ENCODE measurements at regions not wholly inside any gene's neighbourhood (a gene's known extent, or its start where the extent isn't known, plus 50 kb on each side); places are given as distances from the start of the nearest gene placed in this dataset.

- Histone ChIP-seq H3K4me1 (ENCODE audit: control insufficient read depth, insufficient read depth, low read length) (no peaks in the 10 kb centered on the region), H3K27ac (ENCODE audit: low read length) (no peak overlapping the region), H3K9me3 (ENCODE audit: control insufficient read depth, low read length) (no peaks in the 10 kb centered on the region), H3K4me3 (ENCODE audit: low read length) (no peak overlapping the region), H3K27me3 (ENCODE audit: control insufficient read depth, insufficient read depth) (no peaks in the 10 kb centered on the region)
- DNase-seq, result no peak
- no peak for ATAC-seq
- 78% methylated on average over 2 of the region's 2 CpGs for WGBS
- intact Hi-C loops (cut with DNase I), result no loop called here
Measured at GRCh38 chr6:97866616-97867015, 583.6 kb upstream of the MMS22L start.

- Histone ChIP-seq H3K4me1 (ENCODE audit: control insufficient read depth, insufficient read depth, low read length) (no peaks in the 10 kb centered on the region), H3K27me3 (ENCODE audit: control insufficient read depth, insufficient read depth) (no peaks in the 10 kb centered on the region), H3K4me3 (ENCODE audit: low read length) (no peak overlapping the region), H3K9me3 (ENCODE audit: control insufficient read depth, low read length) (no peaks in the 10 kb centered on the region), H3K27ac (ENCODE audit: low read length) (no peak overlapping the region)
- 47% methylated on average over 2 of the region's 2 CpGs for WGBS
- ATAC-seq (no peak), DNase-seq (no peak)
- intact Hi-C loops (cut with DNase I), result no loop called here
Measured at GRCh38 chr6:97867177-97867576, 584.2 kb upstream of the MMS22L start.

GRCh38 chr6:97870273-97870672 is 587.3 kb upstream of the MMS22L start:
- Histone ChIP-seq H3K27ac (ENCODE audit: low read length) (no peak overlapping the region), H3K27me3 (ENCODE audit: control insufficient read depth, insufficient read depth) (no peaks in the 10 kb centered on the region), H3K9me3 (ENCODE audit: control insufficient read depth, low read length) (no peaks in the 10 kb centered on the region), H3K4me3 (ENCODE audit: low read length) (no peak overlapping the region), H3K4me1 (ENCODE audit: control insufficient read depth, insufficient read depth, low read length) (no peaks in the 10 kb centered on the region)
- 0% methylated on average over 1 of the region's 1 CpG for WGBS
- intact Hi-C loops (cut with DNase I), result no loop called here
- ATAC-seq (no peak), DNase-seq (no peak)

GRCh38 chr6:97876711-97877110 is 593.7 kb upstream of the MMS22L start:
- ATAC-seq, result no peak
- H3K4me3 ChIP-seq (ENCODE audit: low read length), result no peak overlapping the region
- H3K9me3 ChIP-seq (ENCODE audit: control insufficient read depth, low read length), result no peaks in the 10 kb centered on the region
- H3K27me3 ChIP-seq (ENCODE audit: control insufficient read depth, insufficient read depth), result no peaks in the 10 kb centered on the region
- H3K4me1 ChIP-seq (ENCODE audit: control insufficient read depth, insufficient read depth, low read length), result no peaks in the 10 kb centered on the region
- intact Hi-C loops (cut with DNase I), result no loop called here
- 84% methylated on average over 3 of the region's 3 CpGs for WGBS
- no peak for DNase-seq
- no peak overlapping the region for H3K27ac ChIP-seq (ENCODE audit: low read length)

GRCh38 chr6:97882755-97883154 is 599.7 kb upstream of the MMS22L start:
- Histone ChIP-seq H3K27ac (ENCODE audit: low read length) (no peak overlapping the region), H3K4me1 (ENCODE audit: control insufficient read depth, insufficient read depth, low read length) (no peaks in the 10 kb centered on the region), H3K27me3 (ENCODE audit: control insufficient read depth, insufficient read depth) (no peaks in the 10 kb centered on the region), H3K4me3 (ENCODE audit: low read length) (no peak overlapping the region), H3K9me3 (ENCODE audit: control insufficient read depth, low read length) (no peaks in the 10 kb centered on the region)
- DNase-seq, result no peak
- ATAC-seq, result no peak
- 83% methylated on average over 3 of the region's 3 CpGs for WGBS
- intact Hi-C loops (cut with DNase I), result no loop called here

- Histone ChIP-seq H3K4me3 (ENCODE audit: low read length) (no peak overlapping the region), H3K27ac (ENCODE audit: low read length) (no peak overlapping the region), H3K9me3 (ENCODE audit: control insufficient read depth, low read length) (no peaks in the 10 kb centered on the region), H3K4me1 (ENCODE audit: control insufficient read depth, insufficient read depth, low read length) (no peaks in the 10 kb centered on the region), H3K27me3 (ENCODE audit: control insufficient read depth, insufficient read depth) (no peaks in the 10 kb centered on the region)
- intact Hi-C loops (cut with DNase I), result no loop called here
- DNase-seq (no peak), ATAC-seq (no peak)
- WGBS, result 81% methylated on average over 7 of the region's 7 CpGs
Measured at GRCh38 chr6:97885325-97885724, 602.3 kb upstream of the MMS22L start.

GRCh38 chr6:97885828-97886227 is 602.8 kb upstream of the MMS22L start:
- 55% methylated on average over 4 of the region's 4 CpGs for WGBS
- Histone ChIP-seq H3K9me3 (ENCODE audit: control insufficient read depth, low read length) (no peaks in the 10 kb centered on the region), H3K4me3 (ENCODE audit: low read length) (no peak overlapping the region), H3K4me1 (ENCODE audit: control insufficient read depth, insufficient read depth, low read length) (no peaks in the 10 kb centered on the region), H3K27me3 (ENCODE audit: control insufficient read depth, insufficient read depth) (no peaks in the 10 kb centered on the region), H3K27ac (ENCODE audit: low read length) (no peak overlapping the region)
- DNase-seq, result no peak
- no peak for ATAC-seq
- intact Hi-C loops (cut with DNase I), result no loop called here

- Histone ChIP-seq H3K27me3 (ENCODE audit: control insufficient read depth, insufficient read depth) (no peaks in the 10 kb centered on the region), H3K9me3 (ENCODE audit: control insufficient read depth, low read length) (no peaks in the 10 kb centered on the region), H3K27ac (ENCODE audit: low read length) (no peak overlapping the region), H3K4me3 (ENCODE audit: low read length) (no peak overlapping the region), H3K4me1 (ENCODE audit: control insufficient read depth, insufficient read depth, low read length) (no peaks in the 10 kb centered on the region)
- no peak for DNase-seq
- intact Hi-C loops (cut with DNase I), result no loop called here
- ATAC-seq, result no peak
- 93% methylated on average over 1 of the region's 1 CpG for WGBS
Measured at GRCh38 chr6:97901531-97901930, 618.5 kb upstream of the MMS22L start.

- Histone ChIP-seq H3K27ac (ENCODE audit: low read length) (no peak overlapping the region), H3K9me3 (ENCODE audit: control insufficient read depth, low read length) (no peaks in the 10 kb centered on the region), H3K4me1 (ENCODE audit: control insufficient read depth, insufficient read depth, low read length) (no peaks in the 10 kb centered on the region), H3K4me3 (ENCODE audit: low read length) (no peak overlapping the region), H3K27me3 (ENCODE audit: control insufficient read depth, insufficient read depth) (no peaks in the 10 kb centered on the region)
- intact Hi-C loops (cut with DNase I), result no loop called here
- DNase-seq, result no peak
- WGBS, result 82% methylated on average over 5 of the region's 5 CpGs
- no peak for ATAC-seq
Measured at GRCh38 chr6:97909380-97909779, 626.4 kb upstream of the MMS22L start.

- WGBS, result 61% methylated on average over 1 of the region's 1 CpG
- Histone ChIP-seq H3K27me3 (ENCODE audit: control insufficient read depth, insufficient read depth) (no peaks in the 10 kb centered on the region), H3K4me3 (ENCODE audit: low read length) (no peak overlapping the region), H3K27ac (ENCODE audit: low read length) (no peak overlapping the region), H3K9me3 (ENCODE audit: control insufficient read depth, low read length) (no peaks in the 10 kb centered on the region), H3K4me1 (ENCODE audit: control insufficient read depth, insufficient read depth, low read length) (no peaks in the 10 kb centered on the region)
- ATAC-seq (no peak), DNase-seq (no peak)
- intact Hi-C loops (cut with DNase I), result no loop called here
Measured at GRCh38 chr6:97913721-97914120, 630.7 kb upstream of the MMS22L start.

GRCh38 chr6:97914912-97915311 is 631.9 kb upstream of the MMS22L start:
- Histone ChIP-seq H3K27ac (ENCODE audit: low read length) (no peak overlapping the region), H3K4me3 (ENCODE audit: low read length) (no peak overlapping the region), H3K9me3 (ENCODE audit: control insufficient read depth, low read length) (no peaks in the 10 kb centered on the region), H3K4me1 (ENCODE audit: control insufficient read depth, insufficient read depth, low read length) (no peaks in the 10 kb centered on the region), H3K27me3 (ENCODE audit: control insufficient read depth, insufficient read depth) (no peaks in the 10 kb centered on the region)
- no peak for DNase-seq
- ATAC-seq, result no peak
- whole genome bisulfite sequencing, result 81% methylated on average over 5 of the region's 5 CpGs
- intact Hi-C loops (cut with DNase I), result no loop called here

- H3K4me1 ChIP-seq (ENCODE audit: control insufficient read depth, insufficient read depth, low read length), result no peaks in the 10 kb centered on the region
- DNase-seq (no peak), ATAC-seq (no peak)
- intact Hi-C loops (cut with DNase I), result no loop called here
- no peaks in the 10 kb centered on the region for H3K9me3 ChIP-seq (ENCODE audit: control insufficient read depth, low read length)
- H3K27me3 ChIP-seq (ENCODE audit: control insufficient read depth, insufficient read depth), result no peaks in the 10 kb centered on the region
- H3K4me3 ChIP-seq (ENCODE audit: low read length), result no peak overlapping the region
- H3K27ac ChIP-seq (ENCODE audit: low read length), result no peak overlapping the region
- WGBS, result 40% methylated on average over 2 of the region's 2 CpGs
Measured at GRCh38 chr6:97915537-97915936, 632.5 kb upstream of the MMS22L start.
